H9 (cell line): ENCODE measurements at regions not wholly inside any gene's neighbourhood (a gene's known extent, or its start where the extent isn't known, plus 50 kb on each side); places are given as distances from the start of the nearest gene placed in this dataset.

Experiments
- DNase-seq: peaks from one replicate; pipeline ENCODE4 v3.0.0-alpha.2; 2017
- H2AFZ ChIP-seq: one replicate; pipeline ENCODE4 v1.6.1; 2013; ENCODE audit warnings: mild to moderate bottlenecking, low read length, control low read depth, moderate library complexity
- H2AK5ac ChIP-seq: 2 replicates; pipeline ENCODE4 v1.6.1; 2013; ENCODE audit warnings: low read length, control low read depth, mixed read lengths; ENCODE audit not compliant: insufficient read length
- H2BK120ac ChIP-seq: one replicate; pipeline ENCODE4 v1.6.1; 2013; ENCODE audit warnings: low read depth, mild to moderate bottlenecking, low read length, control low read depth, inconsistent platforms; ENCODE audit not compliant: poor library complexity, severe bottlenecking
- H2BK12ac ChIP-seq: 2 replicates; pipeline ENCODE4 v1.6.1; 2013; ENCODE audit warnings: low read length, control low read depth, mixed read lengths, low read depth; ENCODE audit not compliant: insufficient read length
- H2BK15ac ChIP-seq: 2 replicates; pipeline ENCODE4 v1.6.1; 2013; ENCODE audit warnings: low read depth, low read length, control low read depth
- H2BK20ac ChIP-seq: one replicate; pipeline ENCODE4 v1.6.1; 2013; ENCODE audit warnings: low read depth, mild to moderate bottlenecking, low read length, control low read depth, inconsistent platforms; ENCODE audit not compliant: poor library complexity, severe bottlenecking
- H2BK5ac ChIP-seq: 2 replicates; pipeline ENCODE4 v1.6.1; 2013; ENCODE audit warnings: low read length, control low read depth, mixed read lengths; ENCODE audit not compliant: insufficient read length
- H3K14ac ChIP-seq: 2 replicates; pipeline ENCODE4 v1.6.1; 2013; ENCODE audit warnings: low read length, control low read depth; ENCODE audit not compliant: insufficient read depth
- H3K18ac ChIP-seq: 2 replicates; pipeline ENCODE4 v1.6.1; 2013; ENCODE audit warnings: low read depth, mild to moderate bottlenecking, mixed read lengths, low read length, control low read depth; ENCODE audit not compliant: insufficient read length
- H3K23ac ChIP-seq: 2 replicates; pipeline ENCODE4 v1.6.1; 2013; ENCODE audit warnings: low read length, control low read depth, mixed read lengths, low read depth; ENCODE audit not compliant: insufficient read length
- H3K23me2 ChIP-seq: 2 replicates; pipeline ENCODE4 v1.6.1; 2013; ENCODE audit warnings: low read depth, mild to moderate bottlenecking, mixed read lengths, low read length, control low read depth; ENCODE audit not compliant: insufficient read length, poor library complexity, severe bottlenecking
- H3K27ac ChIP-seq: 2 replicates; pipeline ENCODE4 v1.5.1; 2013; ENCODE audit warnings: low read length, control low read depth, mixed read lengths, low read depth; ENCODE audit not compliant: insufficient read length
- H3K27me3 ChIP-seq: 2 replicates; pipeline ENCODE4 v1.6.1; 2013; ENCODE audit warnings: low read length, control low read depth, inconsistent platforms; ENCODE audit not compliant: insufficient read depth
- H3K4ac ChIP-seq: 2 replicates; pipeline ENCODE4 v1.6.1; 2013; ENCODE audit warnings: low read depth, mild to moderate bottlenecking, control low read depth, inconsistent platforms, low read length, moderate library complexity
- H3K4me1 ChIP-seq: 2 replicates; pipeline ENCODE4 v1.6.1; 2013; ENCODE audit warnings: low read length, control low read depth, inconsistent platforms; ENCODE audit not compliant: insufficient read depth
- H3K4me2 ChIP-seq: 2 replicates; pipeline ENCODE4 v1.6.1; 2013; ENCODE audit warnings: low read length, control low read depth, mixed read lengths; ENCODE audit not compliant: insufficient read length, insufficient read depth
- H3K56ac ChIP-seq: 2 replicates; pipeline ENCODE4 v1.6.1; 2013; ENCODE audit warnings: low read depth, mild to moderate bottlenecking, mixed read lengths, low read length, control low read depth; ENCODE audit not compliant: insufficient read length
- H3K79me1 ChIP-seq: 2 replicates; pipeline ENCODE4 v1.6.1; 2013; ENCODE audit warnings: low read depth, mild to moderate bottlenecking, moderate library complexity, low read length, control low read depth, inconsistent platforms; ENCODE audit not compliant: insufficient read depth, poor library complexity, severe bottlenecking
- H3K79me2 ChIP-seq: 2 replicates; pipeline ENCODE4 v1.6.1; 2013; ENCODE audit warnings: low read length, control low read depth, inconsistent platforms; ENCODE audit not compliant: insufficient read depth
- H3K9ac ChIP-seq: 2 replicates; pipeline ENCODE4 v1.6.1; 2013; ENCODE audit warnings: low read length, control low read depth, mixed read lengths; ENCODE audit not compliant: insufficient read length; ENCODE audit errors: extremely low read depth
- H3K9me3 ChIP-seq: one replicate; pipeline ENCODE4 v1.6.1; 2013; ENCODE audit warnings: low read depth, low read length, inconsistent platforms; ENCODE audit not compliant: control insufficient read depth
- H3T11ph ChIP-seq: one replicate; pipeline ENCODE4 v1.6.1; 2013; ENCODE audit warnings: mild to moderate bottlenecking, low read length, control low read depth, inconsistent platforms
- H4K20me1 ChIP-seq: one replicate; pipeline ENCODE4 v1.6.1; 2013; ENCODE audit not compliant: control insufficient read depth, insufficient read length, insufficient read depth
- H4K5ac ChIP-seq: 2 replicates; pipeline ENCODE4 v1.6.1; 2013; ENCODE audit warnings: low read depth, mild to moderate bottlenecking, mixed read lengths, low read length, control low read depth; ENCODE audit not compliant: insufficient read length
- H4K8ac ChIP-seq: replicated peaks from 2 replicates; pipeline ENCODE4 v1.6.1; 2013; ENCODE audit warnings: low read length, control low read depth, mixed read lengths, low read depth; ENCODE audit not compliant: insufficient read length
- H4K91ac ChIP-seq: 2 replicates; pipeline ENCODE4 v1.6.1; 2013; ENCODE audit warnings: low read depth, mild to moderate bottlenecking, moderate library complexity, mixed read lengths, low read length, control low read depth; ENCODE audit not compliant: insufficient read length
- H3K27ac Mint-ChIP-seq, 3 experiments: 2 replicates in 2 of 3; 3 replicates in 1 of 3; pipeline ENCODE4 v1.8.0; 2020 to 2021; ENCODE audit warnings: mixed read lengths in 3 of 3, mild to moderate bottlenecking in 1 of 3, moderate library complexity in 1 of 3
- H3K27me3 Mint-ChIP-seq: 2 replicates; pipeline ENCODE4 v1.8.0; 2021; ENCODE audit warnings: low read depth, mild to moderate bottlenecking, moderate library complexity, mixed read lengths
- H3K36me3 Mint-ChIP-seq, 3 experiments: 2 replicates in 2 of 3; 3 replicates in 1 of 3; pipeline ENCODE4 v1.8.0; 2020 to 2021; ENCODE audit warnings: low read depth in 3 of 3, mixed read lengths in 3 of 3; ENCODE audit not compliant: insufficient read depth in 1 of 3
- H3K4me1 Mint-ChIP-seq, 2 experiments: 2 replicates each; pipeline ENCODE4 v1.8.0; 2020; ENCODE audit warnings: mixed read lengths in 2 of 2
- H3K4me3 Mint-ChIP-seq, 2 experiments: 2 replicates in 1 of 2; 3 replicates in 1 of 2; pipeline ENCODE4 v1.8.0; 2020 to 2021; ENCODE audit warnings: mild to moderate bottlenecking in 2 of 2, mixed read lengths in 2 of 2, moderate library complexity in 1 of 2
- H3K9me3 Mint-ChIP-seq, 2 experiments: 2 replicates in 1 of 2; 3 replicates in 1 of 2; pipeline ENCODE4 v1.8.0; 2020; ENCODE audit warnings: mild to moderate bottlenecking in 2 of 2, mixed read lengths in 2 of 2, moderate library complexity in 1 of 2
- CTCF ChIP-seq: fragments of 200-600 bp; sonication (generic); conservative IDR thresholded peaks from 3 replicates; pipeline ENCODE4 v1.8.0; 2021; ENCODE audit warnings: antibody characterized with exemption, mild to moderate bottlenecking
- WGBS: extraction: QIAGEN DNeasy Blood & Tissue Kit; methylation state at CpG from one replicate; pipeline ENCODE4 v1.1.7; 2013; ENCODE audit warnings: missing lambda C conversion rate, low lambda C conversion rate, mixed read lengths; ENCODE audit not compliant: insufficient read length; ENCODE audit errors: extremely low coverage; 5-methylcytosine and 5-hydroxymethylcytosine counted together

DNA sequence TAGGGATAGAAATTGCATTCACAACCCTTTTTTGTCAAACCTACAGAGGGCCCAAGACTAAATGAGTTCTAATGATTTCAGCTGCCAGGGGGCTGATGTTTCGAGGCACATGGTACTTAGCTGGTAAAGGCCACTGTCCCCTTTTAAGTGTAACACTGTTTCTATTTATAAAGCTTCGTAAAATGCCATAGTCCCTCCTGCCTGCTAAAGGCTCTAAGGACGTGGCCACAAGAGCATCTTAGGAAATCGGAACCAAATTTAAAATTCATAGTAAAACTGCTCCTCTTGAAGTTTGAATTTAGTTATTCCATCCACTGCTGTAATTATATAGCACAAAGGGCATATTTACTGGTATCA is 170.3 kb upstream of the WWC1 start:
- Histone ChIP-seq H3K27ac (no peak overlapping the region), H4K91ac (no peak overlapping the region), H3K9me3 (no peaks in the 10 kb centered on the region), H4K20me1 (no peaks in the 10 kb centered on the region), H3K23me2 (no peaks in the 10 kb centered on the region), H3K79me1 (no peaks in the 10 kb centered on the region), H2BK5ac (no peak overlapping the region), H3K4ac (no peak overlapping the region), H2AFZ (no peak overlapping the region), H3K79me2 (no peaks in the 10 kb centered on the region), H3K4me2 (no peak overlapping the region), H4K8ac (no peak overlapping the region), H3K27me3 (no peaks in the 10 kb centered on the region), H2BK15ac (no peak overlapping the region), H3K23ac (no peak overlapping the region), H3K9ac (no peak overlapping the region), H3K18ac (no peak overlapping the region), H2BK120ac (no peak overlapping the region), H2BK12ac (no peak overlapping the region), H4K5ac (no peak overlapping the region), H3K14ac (no peak overlapping the region), H2AK5ac (no peak overlapping the region), H2BK20ac (no peak overlapping the region), H3K4me1 (peaks cover 2% of the 10 kb centered on the region; the same call in 1 of the 2 replicates), H3T11ph (no peak overlapping the region), H3K56ac (no peak overlapping the region)
- Mint-ChIP-seq H3K27ac (no peak overlapping the region), H3K4me3 (no peak overlapping the region), H3K4me1 (peaks cover 29 to 35% of the 10 kb centered on the region in 2 experiments), H3K27me3 (peaks cover 3% of the 10 kb centered on the region), H3K9me3 (no peaks in the 10 kb centered on the region), H3K36me3 (no peaks in the 10 kb centered on the region)
- no peak for DNase-seq
- no peak for TF ChIP-seq CTCF
- WGBS, result no CpG with 5 or more reads among the region's 4 CpGs
